Colonic mucosa (tissue), 4 donors: ENCODE measurements at regions not wholly inside any gene's neighbourhood (a gene's known extent, or its start where the extent isn't known, plus 50 kb on each side); places are given as distances from the start of the nearest gene placed in this dataset.
"Not testable (repeated sequence)": the region's sequence is repeated elsewhere in the genome, so short reads cannot be mapped to it uniquely, and the experiment has no call there.

ENCODE experiments used
- DNase-seq: peaks from one replicate; pipeline ENCODE4 v3.0.0-alpha.2; 2020
- H3K27ac ChIP-seq: fragments of 200-600 bp; one replicate; pipeline ENCODE4 v1.8.0; 2021
- H3K27me3 ChIP-seq: fragments of 200-600 bp; one replicate; pipeline ENCODE4 v1.8.0; 2021
- H3K36me3 ChIP-seq: fragments of 200-600 bp; one replicate; pipeline ENCODE4 v1.8.0; 2021
- H3K4me1 ChIP-seq: fragments of 200-600 bp; one replicate; pipeline ENCODE4 v1.8.0; 2021; ENCODE audit warnings: mild to moderate bottlenecking
- H3K4me3 ChIP-seq: fragments of 200-600 bp; one replicate; pipeline ENCODE4 v1.8.0; 2021
- H3K9ac ChIP-seq, 2 donors: one replicate each; pipeline ENCODE4 v1.7.0; 2013; ENCODE audit warnings: control low read depth in 2 of 2, low read depth in 2 of 2, low read length in 2 of 2
- H3K9me3 ChIP-seq: fragments of 200-600 bp; one replicate; pipeline ENCODE4 v1.8.0; 2021
- CTCF ChIP-seq: fragments of 200-600 bp; IDR thresholded peaks from one replicate; pipeline ENCODE4 v1.8.0; 2022; ENCODE audit warnings: antibody characterized with exemption, mild to moderate bottlenecking
- intact Hi-C: fragments of 100-400 bp; cut with DNase I; formaldehyde crosslinking; loops from one replicate; pipeline ENCODE4 v1.14.1; 2022
- donor health status: healthy.
- donor health status: DM: no; HTN: no; CAD: no.
- donor health status: DM: no; HTN: no; CAD: no.

- TF ChIP-seq CTCF, result no peak
- Histone ChIP-seq H3K4me3 (no peak overlapping the region), H3K27ac (no peak overlapping the region), H3K4me1 (no peaks in the 10 kb centered on the region), H3K9ac (no peak overlapping the region), H3K36me3 (no peaks in the 10 kb centered on the region), H3K9me3 (no peaks in the 10 kb centered on the region), H3K27me3 (no peaks in the 10 kb centered on the region)
- no peak for DNase-seq
- intact Hi-C loops, result no loop called here
These were observed 412.5 kb downstream of the NUP35 start for GRCh38 chr2:183536714-183537113.

- intact Hi-C loops, result no loop called here
- peak overlapping the region; percentile 69 for H3K27ac ChIP-seq
- no peak for TF ChIP-seq CTCF
- H3K36me3 ChIP-seq, result no peaks in the 10 kb centered on the region
- no peaks in the 10 kb centered on the region for H3K4me1 ChIP-seq
- H3K27me3 ChIP-seq, result no peaks in the 10 kb centered on the region
- peak overlapping the region in 1 of 2 donors; percentile 28 for H3K9ac ChIP-seq
- H3K9me3 ChIP-seq, result no peaks in the 10 kb centered on the region
- H3K4me3 ChIP-seq, result no peak overlapping the region
- peak; percentile 52 for DNase-seq
These were observed 417.5 kb downstream of the NUP35 start for GRCh38 chr2:183541766-183542165.

GRCh38 chr2:183542606-183543005, 418.4 kb downstream of the NUP35 start:
- intact Hi-C loops, result no loop called here
- no peak for TF ChIP-seq CTCF
- H3K4me3 ChIP-seq, result no peak overlapping the region
- DNase-seq, result no peak
- no peaks in the 10 kb centered on the region for H3K9me3 ChIP-seq
- H3K4me1 ChIP-seq, result no peaks in the 10 kb centered on the region
- H3K27me3 ChIP-seq, result no peaks in the 10 kb centered on the region
- H3K9ac ChIP-seq, result peak overlapping the region in 1 of 2 donors; percentile 23
- no peaks in the 10 kb centered on the region for H3K36me3 ChIP-seq
- H3K27ac ChIP-seq, result peak overlapping the region; percentile 69

- no peaks in the 10 kb centered on the region for H3K36me3 ChIP-seq
- intact Hi-C loops, result no loop called here
- no peak overlapping the region for H3K4me3 ChIP-seq
- H3K27ac ChIP-seq, result peak overlapping the region; percentile 69
- TF ChIP-seq CTCF, result no peak
- DNase-seq, result peak; percentile 65
- no peaks in the 10 kb centered on the region for H3K27me3 ChIP-seq
- H3K9ac ChIP-seq, result peak overlapping the region; percentile 23 to 39
- no peaks in the 10 kb centered on the region for H3K4me1 ChIP-seq
- no peaks in the 10 kb centered on the region for H3K9me3 ChIP-seq
These were observed 419.0 kb downstream of the NUP35 start for GRCh38 chr2:183543222-183543621.

- no peak for TF ChIP-seq CTCF
These were observed 419.5 kb downstream of the NUP35 start for GRCh38 chr2:183543731-183544130.

GRCh38 chr2:183546560-183547350, 422.5 kb downstream of the NUP35 start:
- H3K9me3 ChIP-seq, H3K4me3 ChIP-seq, H3K27ac ChIP-seq, H3K4me1 ChIP-seq, H3K9ac ChIP-seq, H3K36me3 ChIP-seq, H3K27me3 ChIP-seq, intact Hi-C loops, DNase-seq: not testable (repeated sequence)

More at GRCh38 chr2:183543731-183544130, 419.5 kb downstream of the NUP35 start:
- Histone ChIP-seq H3K4me1 (no peaks in the 10 kb centered on the region), H3K36me3 (no peaks in the 10 kb centered on the region), H3K9me3 (no peaks in the 10 kb centered on the region), H3K9ac (no peak overlapping the region), H3K4me3 (no peak overlapping the region), H3K27me3 (no peaks in the 10 kb centered on the region), H3K27ac (peak overlapping the region; percentile 69)
- peak; percentile 66 for DNase-seq
- intact Hi-C loops, result no loop called here
